Frontal cortex (tissue), 4 donors: ENCODE measurements at regions not wholly inside any gene's neighbourhood (a gene's known extent, or its start where the extent isn't known, plus 50 kb on each side); places are given as distances from the start of the nearest gene placed in this dataset. TPM values are rescaled to one million over a fixed set of nuclear protein-coding genes. Genes with fewer than 3 reads are reported as not detected.

Source experiments
- DNase-seq, 2 donors: peaks; one replicate each; pipeline ENCODE4 v3.0.0; 2012; ENCODE audit warnings: low spot score in 2 of 2
- FAIRE-seq: peaks from 2 replicates; lab custom pipeline; 2012; peaks lifted over from hg19 to GRCh38; lab: Jason Lieb, UNC
- small RNA-seq: library from RNA; depleted of rRNA; stranded (forward); fragments of <200 nt; gene quantifications from one replicate; pipeline ENCODE3, GENCODE V24; 2014
- donor health status: control.
- donor health status: control.
- donor health status: control.

- no peak for FAIRE-seq
- no peak for DNase-seq
These were observed 52.2 kb upstream of the HSF2 start for GRCh38 chr6:122347280-122347679.

GRCh38 chr6:122347751-122348150 lies 51.7 kb upstream of the HSF2 start:
- FAIRE-seq (no peak), DNase-seq (no peak)

Small RNA genes in the stretch of these regions (small RNA-seq; reads per million reads assigned to genes)
- gene AL603865.2 (not detected), gene RNU1-18P (0.13 reads per million), gene RNU2-8P (0.08 reads per million), gene RNU4-76P (not detected)
